ENCODE measurements at regions not wholly inside any gene's neighbourhood (a gene's known extent, or its start where the extent isn't known, plus 50 kb on each side); places are given as distances from the start of the nearest gene placed in this dataset.

DNA sequence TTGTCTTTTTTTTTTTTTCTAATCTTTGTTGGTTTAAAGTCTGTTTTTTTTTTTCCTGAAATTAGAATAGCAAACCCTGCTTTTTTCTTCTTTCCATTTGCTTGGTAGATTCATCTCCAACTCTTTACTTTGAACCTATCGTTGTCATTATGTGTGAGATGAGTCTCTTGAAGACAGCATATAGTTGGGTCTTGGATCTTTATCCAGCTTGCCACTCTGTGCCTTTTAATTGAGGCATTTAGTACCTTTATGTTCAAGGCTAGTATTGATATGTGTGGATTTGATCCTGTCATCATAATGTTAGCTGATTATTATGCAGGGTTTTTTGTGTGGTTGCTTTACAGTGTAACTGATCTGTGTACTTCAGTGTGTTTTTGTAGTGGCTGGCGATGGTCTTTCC, 383.8 kb downstream of the MAN2A1 start:
- H3K9me3 ChIP-seq (ENCODE audit: control insufficient read depth, insufficient read depth, low read length), result peaks cover 10% of the 10 kb centered on the region
- no peak for TF ChIP-seq ELK1 (IDR thresholded peaks at IDR 0.05; ENCODE audit: borderline replicate concordance, low read depth, low read length)
- no peak for TF ChIP-seq FOS (IDR thresholded peaks at IDR 0.05; ENCODE audit: low read depth, low read length)
- no peak for TF ChIP-seq MXI1 (IDR thresholded peaks at IDR 0.05; ENCODE audit: borderline replicate concordance, low read depth, low read length)
- TF ChIP-seq POLR2A (IDR thresholded peaks at IDR 0.05; ENCODE audit: low read depth, low read length), result no peak
- no peak for TF ChIP-seq RCOR1 (IDR thresholded peaks at IDR 0.05; ENCODE audit: insufficient replicate concordance, low read length)
- TF ChIP-seq, protein P1, sequence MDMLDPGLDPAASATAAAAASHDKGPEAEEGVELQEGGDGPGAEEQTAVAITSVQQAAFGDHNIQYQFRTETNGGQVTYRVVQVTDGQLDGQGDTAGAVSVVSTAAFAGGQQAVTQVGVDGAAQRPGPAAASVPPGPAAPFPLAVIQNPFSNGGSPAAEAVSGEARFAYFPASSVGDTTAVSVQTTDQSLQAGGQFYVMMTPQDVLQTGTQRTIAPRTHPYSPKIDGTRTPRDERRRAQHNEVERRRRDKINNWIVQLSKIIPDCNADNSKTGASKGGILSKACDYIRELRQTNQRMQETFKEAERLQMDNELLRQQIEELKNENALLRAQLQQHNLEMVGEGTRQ (IDR thresholded peaks at IDR 0.05; ENCODE audit: low read depth, low read length), result no peak
- no peak for TF ChIP-seq SMC3 (IDR thresholded peaks at IDR 0.05; ENCODE audit: low read depth, low read length)
- TF ChIP-seq RFX5 (IDR thresholded peaks at IDR 0.05; ENCODE audit: low read depth, low read length), result no peak
- TF ChIP-seq MAFK (IDR thresholded peaks at IDR 0.05; ENCODE audit: low read depth, low read length), result no peak
- H3K4ac ChIP-seq (ENCODE audit: low read depth, low read length), result no peak overlapping the region
- H2AK9ac ChIP-seq (replicated peaks; ENCODE audit: low read depth, low read length, poor library complexity), result no peak overlapping the region
- H2AK5ac ChIP-seq (ENCODE audit: low read depth, low read length), result no peak overlapping the region
- no TSS peak for BruUV-seq (replicated peaks)
- H4K91ac ChIP-seq (ENCODE audit: insufficient read depth, low read depth, low read length), result no peak overlapping the region
- no peak overlapping the region for H3K23ac ChIP-seq (ENCODE audit: low read depth, low read length)
- intact Hi-C loops (cut with micrococcal nuclease), result no loop called here
- H3K4me2 ChIP-seq (ENCODE audit: low read depth, low read length), result no peak overlapping the region
- no peak overlapping the region for H4K5ac ChIP-seq (ENCODE audit: low read depth, low read length)
- no peak overlapping the region for H4K8ac ChIP-seq (ENCODE audit: low read depth in 2 of 2, low read length in 2 of 2)
- H3K14ac ChIP-seq (replicated peaks; ENCODE audit: low read depth, low read length), result no peak overlapping the region
- no peak overlapping the region for H3K9ac ChIP-seq (ENCODE audit: low read depth, low read length)
- H2AFZ ChIP-seq (replicated peaks; ENCODE audit: low read length, poor library complexity), result no peak overlapping the region
- no peak overlapping the region for H2BK15ac ChIP-seq (ENCODE audit: low read depth, low read length)
- H3K27ac ChIP-seq (ENCODE audit: insufficient read depth, low read length), result no peak overlapping the region
- no peak overlapping the region for H2BK5ac ChIP-seq (ENCODE audit: low read depth, low read length, poor library complexity, severe bottlenecking)
- H3K36me3 ChIP-seq (ENCODE audit: control insufficient read depth, insufficient read depth, low read length), result no peaks in the 10 kb centered on the region
- no peak for ATAC-seq (ENCODE audit: low read depth)
- ChIA-PET POLR2A (ENCODE audit: unreplicated experiment) (interaction anchor here (0.7 kb wide), 1 partner anchor 216 kb away, joined by 6 read pairs; no protein-coding TSS in a partner anchor), CTCF (no interaction called here)
- H2BK20ac ChIP-seq (ENCODE audit: low read depth, low read length), result no peak overlapping the region
- WGBS, 2 experiments (ENCODE audit: extremely low coverage in 2 of 2, insufficient read length in 1 of 2), result no CpG with 5 or more reads among the region's 2 CpGs
- H4K20me1 ChIP-seq (ENCODE audit: insufficient read depth, low read length), result no peaks in the 10 kb centered on the region
- DNase-seq, result no peak
- H2BK120ac ChIP-seq (ENCODE audit: low read depth, low read length), result no peak overlapping the region
- H3K27me3 ChIP-seq (ENCODE audit: control insufficient read depth, insufficient read depth, low read length), result no peaks in the 10 kb centered on the region
- H3K79me1 ChIP-seq (ENCODE audit: low read depth in 1 of 2, low read length in 2 of 2), result no peaks in the 10 kb centered on the region
- no peak overlapping the region for H3K4me3 ChIP-seq (ENCODE audit: insufficient read depth, low read depth, low read length)
- no peak overlapping the region for H3K56ac ChIP-seq (ENCODE audit: extremely low read depth, insufficient read depth, low read length)
- dilution Hi-C loops (cut with HindIII; ENCODE audit: low sequenced_read_pairs, unreplicated experiment), result no loop called here
- in situ Hi-C loops (cut with MboI; ENCODE audit: low sequenced_read_pairs), result no loop called here
- no peaks in the 10 kb centered on the region for H3K9me1 ChIP-seq (ENCODE audit: insufficient read depth, low read length)
- H3K4me1 ChIP-seq (ENCODE audit: control insufficient read depth, insufficient read depth, low read length), result no peaks in the 10 kb centered on the region
- H3K18ac ChIP-seq (ENCODE audit: low read depth, low read length), result no peak overlapping the region

Measured in IMR-90 (cell line).